T47D (cell line): ENCODE measurements at regions not wholly inside any gene's neighbourhood (a gene's known extent, or its start where the extent isn't known, plus 50 kb on each side); places are given as distances from the start of the nearest gene placed in this dataset.

ENCODE experiments used
- DNase-seq, 2 experiments: peaks; one replicate each; pipeline versions ENCODE4 v3.0.0 to v3.0.0-alpha.2; 2011 to 2012; ENCODE audit warnings: low read depth in 1 of 2, low spot score in 1 of 2
- JUND ChIP-seq: IDR thresholded peaks from 2 replicates; pipeline ENCODE4 v1.6.1; 2012; ENCODE audit warnings: low read depth
- in situ Hi-C: cut with HindIII; loops from 2 replicates; pipeline ENCODE4 v1.10.0; 2016; ENCODE audit warnings: low sequenced_read_pairs, low pct_unique_long_range_greater_than_20kb

- in situ Hi-C loops, result no loop called here
- DNase-seq, result no peak
- TF ChIP-seq JUND, result no peak
These were observed 109.4 kb upstream of the ATF7IP start for GRCh38 chr12:14256121-14256520.

DNA sequence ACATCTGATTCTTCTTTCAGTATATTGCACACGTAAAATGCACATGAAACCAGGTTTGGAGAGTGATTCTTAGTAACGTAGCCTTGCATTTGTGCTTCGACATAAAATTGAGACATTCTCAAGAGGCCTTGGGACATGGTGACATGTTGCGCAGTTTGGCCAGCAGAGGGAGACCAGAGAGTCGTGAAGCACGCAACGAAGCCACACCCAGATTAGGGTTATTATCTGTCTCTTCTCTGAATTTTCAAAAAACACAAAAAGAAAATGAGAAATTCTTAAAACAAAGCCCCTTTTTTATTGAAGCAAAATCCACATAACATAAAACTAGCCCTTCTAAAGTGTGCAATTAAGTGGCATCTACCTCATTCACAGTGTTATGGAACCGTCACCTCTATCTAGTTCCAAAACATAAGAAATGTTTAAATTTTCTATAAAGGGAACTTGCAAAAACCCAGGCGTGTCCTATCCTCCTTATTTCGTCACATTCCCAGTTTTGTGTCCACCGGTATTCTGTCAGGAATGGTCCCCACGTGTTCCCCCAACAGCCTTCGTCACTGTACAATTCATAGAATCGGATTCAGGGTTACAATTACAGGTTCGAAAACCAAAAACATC lies 108.8 kb upstream of the ATF7IP start:
- in situ Hi-C loops, result no loop called here
- DNase-seq, result peak in 1 of 2 experiments; percentile 75
- TF ChIP-seq JUND, result no peak

DNA sequence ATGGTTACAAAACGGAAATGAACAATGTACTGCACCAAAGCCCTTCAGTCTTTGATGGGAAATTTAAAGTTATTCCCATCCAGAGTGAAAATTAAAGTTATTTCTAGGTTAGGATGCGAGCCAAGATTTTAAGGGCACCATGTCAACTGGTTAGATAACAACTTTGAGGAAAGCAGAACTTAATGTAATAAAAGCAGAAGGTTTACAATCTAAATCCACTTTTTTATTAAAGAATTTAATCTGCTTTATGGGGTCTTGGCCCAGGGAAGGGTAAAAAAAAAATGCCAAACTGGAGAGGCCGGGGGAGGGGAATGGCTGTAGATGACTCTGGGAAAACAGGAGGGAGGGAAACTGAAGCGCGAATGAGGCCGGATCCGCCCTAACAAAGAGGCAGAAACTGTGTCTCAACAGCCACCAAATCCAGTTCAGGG lies 108.2 kb upstream of the ATF7IP start:
- TF ChIP-seq JUND, result no peak
- in situ Hi-C loops, result no loop called here
- no peak for DNase-seq

DNA sequence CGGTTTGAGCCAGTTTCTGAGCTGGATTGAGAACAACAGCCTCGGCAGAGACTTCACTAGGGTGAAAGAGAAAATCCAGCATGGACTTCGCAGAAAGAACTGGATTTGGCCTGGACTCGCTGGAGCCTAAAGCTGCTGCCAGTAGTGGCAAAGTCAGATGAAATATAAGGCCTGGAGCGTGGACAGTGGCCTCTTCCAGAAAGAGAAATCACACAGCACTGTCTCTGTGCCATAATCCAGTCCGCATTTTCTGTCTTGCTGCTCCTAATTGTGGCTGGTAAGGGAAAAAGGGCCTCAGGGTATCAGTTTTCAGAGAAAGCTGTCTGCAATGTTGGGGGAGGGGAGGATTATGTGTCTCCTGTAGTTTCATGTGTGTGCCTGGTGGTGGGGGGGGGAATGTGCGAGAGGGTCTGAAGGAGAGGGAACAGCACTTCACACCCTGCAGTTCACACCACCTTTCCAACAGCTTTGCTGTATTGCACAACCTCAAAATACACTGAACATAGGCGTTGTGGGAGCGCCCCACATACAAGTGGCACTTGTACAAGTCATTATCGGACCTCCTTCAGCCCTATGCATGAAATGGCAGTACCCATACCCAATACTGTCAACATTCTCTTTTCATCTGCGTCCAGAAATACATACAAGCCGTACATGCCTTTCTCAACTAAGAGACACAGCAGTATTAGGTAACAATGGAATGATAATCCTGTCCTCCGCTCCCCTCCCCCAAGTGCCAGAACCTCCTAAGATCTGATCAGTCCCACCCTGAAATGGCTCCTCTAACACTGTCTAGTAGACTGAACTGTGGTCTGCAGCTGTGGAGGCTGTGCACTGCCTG lies 107.5 kb upstream of the ATF7IP start:
- in situ Hi-C loops, result no loop called here
- peak in 1 of 2 experiments; percentile 97 for DNase-seq
- TF ChIP-seq JUND, result peak; percentile 88

DNA sequence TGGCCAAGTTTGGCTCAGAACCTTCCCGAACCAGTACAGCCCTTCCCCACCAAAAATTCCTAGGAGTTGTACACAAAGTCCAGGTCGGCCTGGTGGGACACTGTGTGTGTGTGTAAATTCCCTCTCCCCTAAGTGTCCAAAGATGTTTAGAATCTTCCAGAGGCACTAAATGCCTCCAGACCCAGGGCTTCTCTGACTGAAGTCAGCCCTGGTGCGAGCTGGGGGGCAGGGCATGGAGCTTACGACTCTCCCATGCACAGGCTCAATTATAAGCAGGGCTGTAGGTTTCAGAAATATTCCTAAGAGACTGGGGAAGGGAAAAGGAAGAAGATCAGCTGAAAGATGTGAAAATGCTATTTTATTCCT lies 106.9 kb upstream of the ATF7IP start:
- DNase-seq, result no peak
- in situ Hi-C loops, result no loop called here
- no peak for TF ChIP-seq JUND

DNA sequence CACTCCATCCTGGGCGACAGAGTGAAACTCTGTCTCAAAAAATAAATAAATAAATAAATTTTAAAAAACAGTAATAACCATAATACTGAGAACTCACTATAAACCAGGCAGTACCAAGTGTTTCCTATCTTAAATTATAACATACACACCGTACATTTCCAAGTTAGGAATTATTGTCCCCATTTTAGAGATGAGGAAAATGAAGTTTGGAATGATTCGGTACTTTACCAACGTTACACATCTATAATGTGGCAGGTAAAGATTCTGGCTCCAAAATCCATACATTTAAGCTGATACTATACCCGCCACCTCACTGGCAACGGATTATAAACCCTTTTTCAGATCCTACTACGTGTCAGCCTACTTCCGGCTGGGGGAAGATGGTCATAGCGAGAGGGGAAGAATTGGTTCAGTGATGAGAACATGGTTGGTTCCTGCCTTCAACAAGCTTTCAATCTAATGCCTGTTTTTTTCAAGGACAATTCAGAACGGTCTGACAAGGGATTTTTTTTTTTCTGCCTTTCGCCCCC lies 105.9 kb upstream of the ATF7IP start:
- in situ Hi-C loops, result no loop called here
- DNase-seq, result no peak
- no peak for TF ChIP-seq JUND

DNA sequence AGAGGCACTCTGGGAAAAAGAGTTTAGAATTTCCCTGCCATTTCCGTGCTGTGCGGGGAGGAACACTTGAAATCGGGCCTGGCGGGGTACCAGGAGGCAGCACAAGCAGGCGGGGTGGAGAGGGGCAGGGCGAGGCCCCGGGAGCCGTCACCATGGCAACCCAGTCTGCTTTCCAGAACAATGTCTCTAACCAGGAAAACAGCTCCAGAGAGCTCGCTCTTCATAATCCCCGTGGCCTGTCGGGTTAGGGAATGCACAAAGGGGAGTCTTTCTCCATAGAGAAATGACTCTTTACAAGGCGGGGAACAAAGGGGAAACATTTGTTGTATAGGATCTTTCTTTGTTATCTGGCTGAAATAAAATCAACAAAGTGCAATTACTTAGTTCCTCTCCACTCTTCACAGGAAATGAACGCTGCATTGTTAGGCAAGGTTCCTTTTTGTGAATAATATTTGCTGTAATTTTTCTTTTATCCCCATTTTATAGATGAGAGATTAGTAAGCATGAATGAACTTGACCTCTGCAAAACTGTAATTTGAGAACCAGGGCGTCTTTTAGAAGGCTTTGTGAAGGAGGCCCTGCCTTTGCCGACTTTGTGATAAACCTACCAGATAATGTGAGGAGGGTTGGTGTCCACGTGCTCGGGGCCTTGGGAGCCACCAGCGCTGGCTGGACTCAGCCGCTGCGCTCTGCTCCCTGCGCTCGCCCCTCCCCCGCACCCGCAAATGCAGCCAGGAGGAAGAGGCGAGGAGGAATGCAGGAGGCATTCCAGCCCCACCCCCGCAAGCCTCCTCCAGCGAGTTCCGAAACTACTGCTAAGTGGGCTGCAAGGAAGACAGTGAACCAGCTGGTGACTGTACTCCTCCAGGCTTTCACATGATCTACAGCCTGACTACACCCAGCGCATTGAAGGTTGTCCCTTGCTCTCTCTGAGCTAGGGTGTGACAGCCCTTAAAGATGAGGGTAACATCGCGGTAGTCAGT lies 105.2 kb upstream of the ATF7IP start:
- DNase-seq, result peak in 1 of 2 experiments; percentile 78
- TF ChIP-seq JUND, result no peak
- in situ Hi-C loops, result no loop called here

DNA sequence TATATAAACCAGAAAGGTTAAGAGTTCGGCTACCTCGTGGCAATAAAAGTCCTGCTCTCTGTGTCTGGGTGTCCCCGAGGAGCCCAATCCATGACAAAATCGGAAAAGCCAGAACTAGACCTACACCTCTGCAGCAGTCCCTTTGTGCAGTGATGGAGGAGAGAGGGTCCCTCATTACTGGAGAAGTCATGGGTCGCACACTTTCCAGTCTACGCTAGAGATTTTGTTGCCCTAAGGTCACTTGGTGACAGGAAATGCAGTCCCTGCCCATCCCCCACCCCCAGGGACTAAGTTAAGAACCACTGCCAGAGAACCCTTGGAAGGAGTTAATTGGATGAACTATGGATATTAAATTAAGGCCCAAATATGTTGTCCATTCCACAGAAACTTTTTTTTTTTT lies 104.4 kb upstream of the ATF7IP start:
- TF ChIP-seq JUND, result no peak
- no peak for DNase-seq
- in situ Hi-C loops, result no loop called here

- in situ Hi-C loops, result no loop called here
- DNase-seq, result no peak
- no peak for TF ChIP-seq JUND
These were observed 103.6 kb upstream of the ATF7IP start for GRCh38 chr12:14261861-14262260.

DNA sequence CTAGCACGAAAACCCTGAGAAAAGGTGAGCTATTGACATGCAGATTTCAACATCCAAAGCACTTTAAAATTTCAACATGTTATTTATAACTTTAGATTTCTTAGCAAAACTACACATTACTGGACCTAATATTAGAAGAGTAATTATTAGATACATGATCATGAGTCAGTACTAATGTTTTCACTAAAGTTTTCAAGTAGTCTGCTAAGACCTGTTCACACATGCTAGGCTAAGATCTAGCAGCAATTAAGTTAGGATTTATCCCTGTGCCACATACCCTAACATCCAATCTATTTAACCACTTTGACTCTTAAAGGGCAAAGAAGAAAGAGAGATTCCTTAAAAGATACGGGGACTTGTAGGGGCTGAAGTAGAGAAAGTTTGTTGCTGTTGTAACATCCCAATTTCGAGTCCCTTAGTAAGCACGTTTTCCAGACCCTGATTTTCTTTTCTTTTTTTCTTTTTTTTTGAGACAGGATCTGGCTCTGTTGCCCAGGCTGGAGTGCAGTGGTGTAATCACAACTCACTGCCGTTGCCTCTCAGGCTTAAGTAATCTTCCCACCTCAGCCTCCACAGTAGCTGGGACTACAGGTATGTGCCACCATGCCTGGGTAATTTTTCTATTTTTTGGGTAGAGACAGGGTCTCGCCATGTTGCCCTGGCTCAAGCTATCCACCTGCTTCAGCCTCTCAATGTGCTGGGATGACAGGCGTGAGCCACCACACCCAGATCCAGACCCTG lies 102.5 kb upstream of the ATF7IP start:
- in situ Hi-C loops, result no loop called here
- no peak for DNase-seq
- no peak for TF ChIP-seq JUND

DNA sequence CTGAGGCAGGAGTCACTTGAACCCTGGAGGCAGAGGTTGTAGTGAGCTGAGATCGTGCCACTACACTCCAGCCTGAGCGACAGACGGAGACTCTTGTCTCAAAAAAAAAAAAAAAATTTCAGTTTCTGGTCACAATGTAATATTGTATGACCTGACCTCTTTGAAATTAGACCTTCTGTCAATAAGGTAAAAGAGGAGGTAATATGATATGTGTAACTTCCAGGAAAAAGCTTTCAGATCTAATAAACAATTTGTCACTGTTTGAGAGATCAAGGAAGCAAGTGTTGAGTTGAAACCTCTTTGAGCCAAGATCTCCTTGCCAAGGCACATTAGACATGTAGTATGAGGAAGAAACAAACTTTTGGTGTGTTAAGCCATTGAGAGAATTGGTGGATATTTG lies 101.7 kb upstream of the ATF7IP start:
- no peak for TF ChIP-seq JUND
- DNase-seq, result no peak
- in situ Hi-C loops, result no loop called here

GRCh38 chr12:14264316-14264715 lies 101.2 kb upstream of the ATF7IP start:
- no peak for DNase-seq
- TF ChIP-seq JUND, result no peak
- in situ Hi-C loops, result no loop called here
